ENCODE measurements at regions not wholly inside any gene's neighbourhood (a gene's known extent, or its start where the extent isn't known, plus 50 kb on each side); places are given as distances from the start of the nearest gene placed in this dataset.

DNA sequence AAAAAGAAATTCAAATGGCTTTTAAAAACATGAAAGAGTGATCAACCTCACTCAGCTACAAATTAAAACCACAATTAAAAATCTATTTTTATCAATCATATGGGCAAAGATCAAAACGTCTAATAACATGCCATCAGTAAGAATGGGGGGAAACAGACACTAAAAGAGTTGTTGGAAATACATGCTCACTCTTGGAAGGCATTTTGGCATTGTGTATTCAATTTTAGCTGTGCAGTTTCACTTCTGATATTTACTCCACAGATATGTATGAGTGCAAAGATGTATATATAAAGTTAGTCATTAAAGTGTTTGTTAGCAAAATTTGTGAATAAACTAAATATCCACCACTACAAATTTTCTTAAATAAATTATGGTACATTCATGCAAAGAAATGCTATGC lies 112.3 kb upstream of the TOP1 start:
- no peak for TF ChIP-seq POLR2A (IDR thresholded peaks at IDR 0.05; ENCODE audit: low read depth, low read length)
- no peak for TF ChIP-seq TAF1 (IDR thresholded peaks at IDR 0.05; ENCODE audit: low read depth, low read length)
- TF ChIP-seq POLR2AphosphoS5 (IDR thresholded peaks at IDR 0.05; ENCODE audit: low read depth, low read length) = no peak
- TF ChIP-seq PAX5 (IDR thresholded peaks at IDR 0.05; ENCODE audit: insufficient read depth, low read length, severe bottlenecking) = no peak
- TF ChIP-seq SPI1 (IDR thresholded peaks at IDR 0.05; ENCODE audit: low read depth, low read length) = no peak
- TF ChIP-seq POU2F2 (IDR thresholded peaks at IDR 0.05; ENCODE audit: low read depth, low read length) = no peak
